OCI-LY7 (cell line): ENCODE measurements at regions not wholly inside any gene's neighbourhood (a gene's known extent, or its start where the extent isn't known, plus 50 kb on each side); places are given as distances from the start of the nearest gene placed in this dataset.

Experiments used
- BruUV-seq: library from RNA; stranded (reverse); fragments of 400-500 nt; replicated peaks from 2 replicates; lab custom pipeline; 2021; lab: Mats Ljungman, UMichigan
- CTCF ChIA-PET: fragments of 300-600 bp; sonication (Branson Sonifier 250); formaldehyde crosslinking; loops from one replicate; lab custom pipeline; 2022; ENCODE audit warnings: antibody characterized with exemption; ENCODE audit not compliant: unreplicated experiment; lab: Charles Lee
- POLR2A ChIA-PET: fragments of 300-600 bp; sonication (Branson Sonifier 250); formaldehyde crosslinking; loops from one replicate; lab custom pipeline; 2022; ENCODE audit warnings: antibody characterized with exemption; lab: Charles Lee
- DNase-seq: peaks from one replicate; pipeline ENCODE4 v3.0.0-alpha.2; 2015; ENCODE audit warnings: low spot score
- H2AFZ ChIP-seq: fragments of 200-600 bp; sonication (generic), shearing (Covaris generic); 2 replicates; pipeline ENCODE4 v1.6.1; 2014; ENCODE audit warnings: mild to moderate bottlenecking, antibody characterized with exemption, low read length, moderate library complexity
- H3K27ac ChIP-seq: fragments of 200-600 bp; sonication (generic); 2 replicates; pipeline ENCODE4 v1.5.1; 2014; ENCODE audit warnings: mixed run types, low read depth, mild to moderate bottlenecking, moderate library complexity, low read length, inconsistent platforms; ENCODE audit not compliant: poor library complexity, severe bottlenecking
- H3K36me3 ChIP-seq: fragments of 200-600 bp; sonication (generic); 2 replicates; pipeline ENCODE4 v1.6.1; 2014; ENCODE audit warnings: mild to moderate bottlenecking, antibody characterized with exemption, low read length, moderate library complexity, mixed read lengths; ENCODE audit not compliant: insufficient read depth
- H3K4me1 ChIP-seq: fragments of 200-600 bp; sonication (generic); 2 replicates; pipeline ENCODE4 v1.5.1; 2014; ENCODE audit warnings: mild to moderate bottlenecking, low read length; ENCODE audit not compliant: insufficient read depth, poor library complexity, severe bottlenecking
- H3K4me2 ChIP-seq: fragments of 200-600 bp; sonication (generic); 2 replicates; pipeline ENCODE4 v1.6.1; 2014; ENCODE audit warnings: mild to moderate bottlenecking, low read length
- H3K4me3 ChIP-seq: fragments of 200-600 bp; sonication (generic); 2 replicates; pipeline ENCODE4 v1.5.1; 2014; ENCODE audit warnings: mild to moderate bottlenecking, low read depth, low read length; ENCODE audit not compliant: poor library complexity, severe bottlenecking
- H3K79me2 ChIP-seq: fragments of 200-600 bp; sonication (generic); 2 replicates; pipeline ENCODE4 v1.6.1; 2016; ENCODE audit warnings: low read depth, mild to moderate bottlenecking, low read length, moderate library complexity, mixed read lengths; ENCODE audit not compliant: insufficient read depth
- H3K9me2 ChIP-seq: fragments of 200-600 bp; sonication (generic); 2 replicates; pipeline ENCODE4 v1.6.1; 2016; ENCODE audit warnings: mild to moderate bottlenecking, low read length, mixed read lengths; ENCODE audit not compliant: insufficient read depth
- H3K9me3 ChIP-seq: fragments of 200-600 bp; sonication (generic); 2 replicates; pipeline ENCODE4 v1.6.1; 2014; ENCODE audit warnings: mild to moderate bottlenecking, mixed run types, low read length, mixed read lengths
- H4K20me1 ChIP-seq: fragments of 200-600 bp; sonication (generic); 2 replicates; pipeline ENCODE4 v1.6.1; 2014; ENCODE audit warnings: mild to moderate bottlenecking, antibody characterized with exemption, low read length, moderate library complexity, mixed read lengths; ENCODE audit not compliant: insufficient read depth
- EZH2phosphoT487 ChIP-seq: fragments of 200-600 bp; sonication (generic); IDR thresholded peaks from 2 replicates; pipeline ENCODE4 v1.6.1; 2018; ENCODE audit warnings: low read depth, borderline replicate concordance, mild to moderate bottlenecking, mixed run types, antibody characterized with exemption, low read length, moderate library complexity, mixed read lengths
- intact Hi-C: fragments of 100-400 bp; cut with micrococcal nuclease; formaldehyde crosslinking; loops from one replicate; pipeline ENCODE4 v1.10.0; 2022; ENCODE audit not compliant: unreplicated experiment
- TF ChIP-seq, protein P1 (sequence below): fragments of 200-600 bp; sonication (generic); conservative IDR thresholded peaks from 2 replicates; pipeline ENCODE4 v1.5.1; 2014; ENCODE audit warnings: mild to moderate bottlenecking, antibody characterized with exemption, low read length, moderate library complexity, mixed read lengths

DNA sequence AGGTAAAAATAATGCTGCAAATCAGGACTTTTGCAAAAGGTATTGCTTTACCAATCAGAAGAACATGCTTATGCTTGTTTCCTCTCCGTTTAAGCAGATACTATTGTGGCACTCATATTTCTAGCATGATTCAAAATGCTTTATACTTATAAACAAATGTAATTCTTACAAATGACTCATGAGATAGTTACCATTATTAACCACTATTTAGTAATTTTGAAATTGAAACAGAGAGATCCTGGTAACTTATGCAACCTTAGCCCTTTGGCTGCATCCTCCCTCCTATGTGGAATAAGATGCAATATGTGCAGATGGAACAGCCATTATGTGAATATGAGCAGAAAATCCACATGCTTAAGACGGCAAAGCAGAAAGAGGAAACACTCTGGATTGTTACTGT lies 164.7 kb downstream of the PCDH18 start:
- no peaks in the 10 kb centered on the region for H3K36me3 ChIP-seq
- no TSS peak for BruUV-seq
- no peak for DNase-seq
- no peak overlapping the region for H3K4me3 ChIP-seq
- no peaks in the 10 kb centered on the region for H3K9me2 ChIP-seq
- ChIA-PET CTCF (no interaction called here), POLR2A (interaction anchor here (1.1 kb wide), 1 partner anchor 1669 kb away, joined by 3 read pairs; no protein-coding TSS in a partner anchor)
- H4K20me1 ChIP-seq = no peaks in the 10 kb centered on the region
- no peaks in the 10 kb centered on the region for H3K9me3 ChIP-seq
- no peak overlapping the region for H3K4me2 ChIP-seq
- no peak overlapping the region for H2AFZ ChIP-seq
- no peaks in the 10 kb centered on the region for H3K4me1 ChIP-seq
- TF ChIP-seq, protein P1, sequence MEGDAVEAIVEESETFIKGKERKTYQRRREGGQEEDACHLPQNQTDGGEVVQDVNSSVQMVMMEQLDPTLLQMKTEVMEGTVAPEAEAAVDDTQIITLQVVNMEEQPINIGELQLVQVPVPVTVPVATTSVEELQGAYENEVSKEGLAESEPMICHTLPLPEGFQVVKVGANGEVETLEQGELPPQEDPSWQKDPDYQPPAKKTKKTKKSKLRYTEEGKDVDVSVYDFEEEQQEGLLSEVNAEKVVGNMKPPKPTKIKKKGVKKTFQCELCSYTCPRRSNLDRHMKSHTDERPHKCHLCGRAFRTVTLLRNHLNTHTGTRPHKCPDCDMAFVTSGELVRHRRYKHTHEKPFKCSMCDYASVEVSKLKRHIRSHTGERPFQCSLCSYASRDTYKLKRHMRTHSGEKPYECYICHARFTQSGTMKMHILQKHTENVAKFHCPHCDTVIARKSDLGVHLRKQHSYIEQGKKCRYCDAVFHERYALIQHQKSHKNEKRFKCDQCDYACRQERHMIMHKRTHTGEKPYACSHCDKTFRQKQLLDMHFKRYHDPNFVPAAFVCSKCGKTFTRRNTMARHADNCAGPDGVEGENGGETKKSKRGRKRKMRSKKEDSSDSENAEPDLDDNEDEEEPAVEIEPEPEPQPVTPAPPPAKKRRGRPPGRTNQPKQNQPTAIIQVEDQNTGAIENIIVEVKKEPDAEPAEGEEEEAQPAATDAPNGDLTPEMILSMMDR = no peak
- TF ChIP-seq EZH2phosphoT487 = no peak
- intact Hi-C loops = no loop called here
- no peaks in the 10 kb centered on the region for H3K79me2 ChIP-seq
- no peak overlapping the region for H3K27ac ChIP-seq

DNA sequence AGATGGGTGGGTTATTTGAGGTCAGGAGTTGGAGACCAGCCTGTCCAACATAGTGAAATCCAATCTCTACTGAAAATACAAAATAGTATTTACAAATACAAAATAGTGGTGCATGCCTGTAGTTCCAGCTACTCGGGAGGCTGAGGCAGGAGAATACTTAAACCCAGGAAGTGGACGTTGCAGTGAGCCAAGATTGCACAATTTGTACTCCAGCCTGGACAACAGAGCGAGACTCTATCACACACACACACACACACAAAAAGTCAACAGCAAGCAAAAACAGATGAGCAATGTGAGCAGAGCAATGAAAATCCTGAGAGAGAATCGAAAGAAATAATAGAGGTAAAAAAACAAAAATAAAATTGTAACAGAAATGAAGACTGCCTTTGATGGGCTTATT lies 168.8 kb downstream of the PCDH18 start:
- POLR2A ChIA-PET = no interaction called here
- no peaks in the 10 kb centered on the region for H3K36me3 ChIP-seq
- DNase-seq = no peak
- H3K9me2 ChIP-seq = no peaks in the 10 kb centered on the region
- no TSS peak for BruUV-seq
- H3K4me3 ChIP-seq = no peak overlapping the region
- H3K4me2 ChIP-seq = no peak overlapping the region
- no peak overlapping the region for H2AFZ ChIP-seq
- no peaks in the 10 kb centered on the region for H3K9me3 ChIP-seq
- no peaks in the 10 kb centered on the region for H3K79me2 ChIP-seq
- no peaks in the 10 kb centered on the region for H3K4me1 ChIP-seq
- CTCF ChIA-PET = no interaction called here
- TF ChIP-seq EZH2phosphoT487 = no peak
- TF ChIP-seq, protein P1 = no peak
- H3K27ac ChIP-seq = no peak overlapping the region
- H4K20me1 ChIP-seq = no peaks in the 10 kb centered on the region
- intact Hi-C loops = no loop called here

DNA sequence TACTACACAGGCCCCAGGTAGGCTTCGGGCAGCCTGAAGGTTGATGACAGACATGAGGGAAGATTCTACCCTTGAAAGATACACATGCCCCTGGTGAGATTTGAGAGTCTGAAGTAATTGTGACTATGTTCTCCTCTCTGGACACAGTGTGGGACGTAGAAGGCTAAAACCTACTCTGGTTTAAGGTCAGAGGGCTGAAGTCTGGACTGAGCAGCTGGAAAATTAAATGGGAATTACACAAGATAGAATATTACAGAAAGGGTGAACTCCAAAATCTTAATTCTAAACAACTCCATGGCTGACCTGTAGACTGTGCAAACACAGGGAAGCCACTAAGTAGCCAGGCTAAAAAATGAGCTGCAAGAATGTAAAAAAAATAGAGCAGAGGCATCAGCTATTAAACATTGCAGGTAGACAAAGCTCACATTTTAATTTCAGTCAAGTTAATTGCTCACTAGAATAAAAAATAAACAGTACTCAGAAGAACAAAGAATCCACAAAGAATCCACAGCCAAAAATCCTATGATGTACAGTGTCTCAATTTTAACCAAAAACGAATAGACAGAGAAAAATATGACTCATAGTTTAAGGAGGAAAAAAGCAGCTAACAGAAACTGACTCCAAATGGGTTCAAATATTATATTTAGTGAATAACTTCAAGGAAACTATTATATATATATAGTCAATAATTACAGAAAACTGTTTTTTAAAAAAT lies 170.4 kb downstream of the PCDH18 start:
- BruUV-seq = no TSS peak
- Histone ChIP-seq H3K4me1 (no peaks in the 10 kb centered on the region), H3K4me2 (no peak overlapping the region), H3K9me3 (no peaks in the 10 kb centered on the region), H3K27ac (no peak overlapping the region), H3K79me2 (no peaks in the 10 kb centered on the region), H3K36me3 (no peaks in the 10 kb centered on the region), H4K20me1 (no peaks in the 10 kb centered on the region), H3K9me2 (no peaks in the 10 kb centered on the region), H2AFZ (no peak overlapping the region), H3K4me3 (no peak overlapping the region)
- CTCF ChIA-PET = no interaction called here
- TF ChIP-seq EZH2phosphoT487 = no peak
- TF ChIP-seq, protein P1 = no peak
- intact Hi-C loops = no loop called here
- POLR2A ChIA-PET = no interaction called here
- DNase-seq = no peak
